ENCODE measurements at regions not wholly inside any gene's neighbourhood (a gene's known extent, or its start where the extent isn't known, plus 50 kb on each side); places are given as distances from the start of the nearest gene placed in this dataset.

DNA sequence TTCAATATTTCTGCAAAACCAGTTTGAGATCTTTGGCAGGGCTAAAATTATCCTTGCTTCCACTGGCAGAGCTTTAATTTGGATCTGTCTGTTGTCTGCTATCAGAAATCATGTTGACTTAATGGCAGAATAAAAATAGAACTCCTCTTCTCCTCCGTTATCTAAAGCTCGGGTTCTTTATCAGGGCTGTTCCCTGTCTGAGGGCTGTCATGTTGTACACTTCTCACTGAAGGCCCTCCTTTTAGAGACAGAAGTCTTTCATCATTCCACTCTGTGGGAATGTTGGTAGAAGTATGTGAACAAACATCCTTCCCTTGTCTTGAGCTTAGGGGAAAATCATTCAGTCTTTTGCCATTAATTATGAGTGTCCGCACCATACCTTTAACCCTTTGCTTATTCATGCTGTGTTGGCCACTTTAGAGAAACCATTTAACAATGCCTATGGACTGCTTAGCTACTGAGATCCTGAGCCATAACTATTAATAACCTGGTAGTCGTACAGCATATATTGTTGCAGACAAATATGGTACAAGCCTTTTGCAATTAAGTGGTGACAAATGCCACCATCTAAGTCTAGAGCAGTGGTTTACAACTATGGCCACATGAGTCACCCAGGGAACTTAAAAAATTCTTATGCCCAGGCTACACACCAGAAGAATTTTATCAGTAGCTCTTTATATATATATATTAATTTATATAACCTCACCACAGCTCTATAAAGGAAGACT, 226.0 kb upstream of the TPM1 start:
- Histone ChIP-seq H3K9me3 (ENCODE audit: insufficient read depth, low read length) (no peaks in the 10 kb centered on the region), H3K4me2 (ENCODE audit: low read length) (no peak overlapping the region), H3K4me1 (ENCODE audit: low read length) (no peaks in the 10 kb centered on the region), H3K9ac (ENCODE audit: low read length) (no peak overlapping the region), H3K36me3 (replicated peaks; ENCODE audit: low read depth, low read length) (no peaks in the 10 kb centered on the region), H3K27me3 (ENCODE audit: low read depth, low read length) (no peaks in the 10 kb centered on the region), H4K20me1 (ENCODE audit: insufficient read depth, low read length) (no peaks in the 10 kb centered on the region), H2AFZ (ENCODE audit: low read depth, low read length) (no peak overlapping the region), H3K27ac (ENCODE audit: low read length) (no peak overlapping the region), H3K4me3 (ENCODE audit: low read length) (no peak overlapping the region), H3K79me2 (ENCODE audit: low read length) (no peaks in the 10 kb centered on the region)
- TF ChIP-seq, protein P1, sequence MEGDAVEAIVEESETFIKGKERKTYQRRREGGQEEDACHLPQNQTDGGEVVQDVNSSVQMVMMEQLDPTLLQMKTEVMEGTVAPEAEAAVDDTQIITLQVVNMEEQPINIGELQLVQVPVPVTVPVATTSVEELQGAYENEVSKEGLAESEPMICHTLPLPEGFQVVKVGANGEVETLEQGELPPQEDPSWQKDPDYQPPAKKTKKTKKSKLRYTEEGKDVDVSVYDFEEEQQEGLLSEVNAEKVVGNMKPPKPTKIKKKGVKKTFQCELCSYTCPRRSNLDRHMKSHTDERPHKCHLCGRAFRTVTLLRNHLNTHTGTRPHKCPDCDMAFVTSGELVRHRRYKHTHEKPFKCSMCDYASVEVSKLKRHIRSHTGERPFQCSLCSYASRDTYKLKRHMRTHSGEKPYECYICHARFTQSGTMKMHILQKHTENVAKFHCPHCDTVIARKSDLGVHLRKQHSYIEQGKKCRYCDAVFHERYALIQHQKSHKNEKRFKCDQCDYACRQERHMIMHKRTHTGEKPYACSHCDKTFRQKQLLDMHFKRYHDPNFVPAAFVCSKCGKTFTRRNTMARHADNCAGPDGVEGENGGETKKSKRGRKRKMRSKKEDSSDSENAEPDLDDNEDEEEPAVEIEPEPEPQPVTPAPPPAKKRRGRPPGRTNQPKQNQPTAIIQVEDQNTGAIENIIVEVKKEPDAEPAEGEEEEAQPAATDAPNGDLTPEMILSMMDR (IDR thresholded peaks at IDR 0.05; ENCODE audit: low read depth, low read length), result no peak
- TF ChIP-seq EZH2phosphoT487 (IDR thresholded peaks at IDR 0.05; ENCODE audit: low read depth), result no peak

DNA sequence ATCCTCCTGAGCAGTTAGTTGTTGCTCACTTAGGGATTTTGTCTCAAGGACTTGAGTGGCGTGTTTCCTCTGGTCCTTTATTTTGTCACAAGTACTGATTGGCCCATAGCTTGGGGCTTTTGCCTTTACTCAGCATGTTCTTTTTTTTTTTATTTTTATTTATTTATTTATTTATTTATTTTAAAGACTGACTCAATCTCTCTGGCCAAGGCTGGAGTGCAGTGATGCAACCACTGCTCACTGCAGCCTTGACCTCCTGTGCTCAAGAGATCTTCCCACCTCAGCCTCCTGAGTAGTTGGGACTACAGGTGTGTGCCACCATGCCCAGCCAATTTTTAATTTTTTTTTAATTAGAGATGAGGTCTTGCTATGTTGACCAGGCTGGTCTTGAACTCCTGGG, 223.9 kb upstream of the TPM1 start:
- H4K20me1 ChIP-seq (ENCODE audit: insufficient read depth, low read length), result no peaks in the 10 kb centered on the region
- no peak overlapping the region for H2AFZ ChIP-seq (ENCODE audit: low read depth, low read length)
- H3K27ac ChIP-seq (ENCODE audit: low read length), result no peak overlapping the region
- H3K36me3 ChIP-seq (replicated peaks; ENCODE audit: low read depth, low read length), result no peaks in the 10 kb centered on the region
- no peak overlapping the region for H3K4me2 ChIP-seq (ENCODE audit: low read length)
- no peaks in the 10 kb centered on the region for H3K9me3 ChIP-seq (ENCODE audit: insufficient read depth, low read length)
- H3K27me3 ChIP-seq (ENCODE audit: low read depth, low read length), result no peaks in the 10 kb centered on the region
- TF ChIP-seq, protein P1 (IDR thresholded peaks at IDR 0.05; ENCODE audit: low read depth, low read length), result no peak
- TF ChIP-seq EZH2phosphoT487 (IDR thresholded peaks at IDR 0.05; ENCODE audit: low read depth), result no peak
- H3K4me3 ChIP-seq (ENCODE audit: low read length), result no peak overlapping the region
- H3K79me2 ChIP-seq (ENCODE audit: low read length), result no peaks in the 10 kb centered on the region
- H3K4me1 ChIP-seq (ENCODE audit: low read length), result no peaks in the 10 kb centered on the region
- no peak overlapping the region for H3K9ac ChIP-seq (ENCODE audit: low read length)

DNA sequence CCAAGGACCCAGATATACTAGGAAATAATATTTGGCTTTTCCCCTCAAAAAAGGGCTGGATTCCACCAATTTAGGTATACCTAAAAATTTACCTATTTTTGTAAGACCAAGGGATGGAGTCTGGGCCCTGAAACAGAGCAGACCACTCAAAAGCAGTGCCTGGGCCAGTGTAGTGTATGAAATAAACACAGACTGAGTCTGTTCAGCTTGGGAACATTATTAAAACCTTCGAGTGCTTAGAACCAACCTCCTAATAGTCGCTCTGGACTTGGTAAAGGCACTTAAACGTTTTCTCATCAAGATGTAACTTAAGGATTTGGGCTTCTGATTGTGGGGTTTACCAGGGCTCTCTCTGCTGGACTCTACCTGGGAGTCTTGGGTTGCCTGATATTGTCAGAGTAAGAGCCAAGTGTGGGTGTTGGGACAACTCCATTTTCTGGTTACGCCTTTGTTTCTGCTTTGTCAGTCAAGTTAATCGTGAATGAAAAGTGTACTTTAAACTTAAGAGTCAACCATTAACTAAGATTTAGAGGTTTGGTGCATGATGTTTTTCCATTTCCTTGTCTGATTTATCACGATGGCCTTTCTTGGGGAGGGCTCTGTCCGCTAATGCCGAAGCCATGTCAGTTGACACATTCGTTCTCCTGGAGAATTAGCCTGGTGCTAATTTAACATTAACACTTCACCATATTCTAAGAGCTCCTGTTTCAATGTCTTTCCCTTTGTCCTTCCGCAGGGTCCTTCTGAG, 221.0 kb upstream of the TPM1 start:
- Histone ChIP-seq H3K27ac (ENCODE audit: low read length) (no peak overlapping the region), H3K79me2 (ENCODE audit: low read length) (no peaks in the 10 kb centered on the region), H3K4me1 (ENCODE audit: low read length) (no peaks in the 10 kb centered on the region), H2AFZ (ENCODE audit: low read depth, low read length) (no peak overlapping the region), H4K20me1 (ENCODE audit: insufficient read depth, low read length) (no peaks in the 10 kb centered on the region), H3K9me3 (ENCODE audit: insufficient read depth, low read length) (no peaks in the 10 kb centered on the region), H3K27me3 (ENCODE audit: low read depth, low read length) (no peaks in the 10 kb centered on the region), H3K4me3 (ENCODE audit: low read length) (no peak overlapping the region), H3K9ac (ENCODE audit: low read length) (no peak overlapping the region), H3K36me3 (replicated peaks; ENCODE audit: low read depth, low read length) (no peaks in the 10 kb centered on the region), H3K4me2 (ENCODE audit: low read length) (no peak overlapping the region)
- TF ChIP-seq, protein P1 (IDR thresholded peaks at IDR 0.05; ENCODE audit: low read depth, low read length), result no peak
- TF ChIP-seq EZH2phosphoT487 (IDR thresholded peaks at IDR 0.05; ENCODE audit: low read depth), result no peak

DNA sequence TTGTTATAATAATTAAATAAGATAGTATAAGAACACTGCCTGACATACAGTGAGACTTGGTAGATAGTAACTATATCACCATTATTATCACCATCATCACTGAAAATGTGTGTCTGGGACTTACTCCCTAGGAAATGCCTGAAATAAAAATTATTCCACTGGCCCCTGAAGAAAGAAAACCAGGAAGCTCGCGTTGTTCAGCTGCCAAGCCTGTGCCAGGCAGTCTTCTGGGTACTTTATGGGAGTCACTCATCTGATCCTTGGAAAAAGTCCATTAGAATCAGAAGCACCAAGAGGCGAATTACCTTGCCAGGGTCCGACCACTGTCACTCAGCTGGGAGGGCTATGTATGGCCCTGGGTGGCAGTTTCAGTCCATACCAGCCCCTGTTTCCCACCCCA, 220.3 kb upstream of the TPM1 start:
- H3K4me3 ChIP-seq (ENCODE audit: low read length), result no peak overlapping the region
- no peaks in the 10 kb centered on the region for H3K9me3 ChIP-seq (ENCODE audit: insufficient read depth, low read length)
- no peak overlapping the region for H3K27ac ChIP-seq (ENCODE audit: low read length)
- no peaks in the 10 kb centered on the region for H3K36me3 ChIP-seq (replicated peaks; ENCODE audit: low read depth, low read length)
- no peaks in the 10 kb centered on the region for H3K27me3 ChIP-seq (ENCODE audit: low read depth, low read length)
- H3K4me2 ChIP-seq (ENCODE audit: low read length), result no peak overlapping the region
- H4K20me1 ChIP-seq (ENCODE audit: insufficient read depth, low read length), result no peaks in the 10 kb centered on the region
- no peaks in the 10 kb centered on the region for H3K79me2 ChIP-seq (ENCODE audit: low read length)
- no peaks in the 10 kb centered on the region for H3K4me1 ChIP-seq (ENCODE audit: low read length)
- H2AFZ ChIP-seq (ENCODE audit: low read depth, low read length), result no peak overlapping the region
- TF ChIP-seq, protein P1 (IDR thresholded peaks at IDR 0.05; ENCODE audit: low read depth, low read length), result no peak
- no peak for TF ChIP-seq EZH2phosphoT487 (IDR thresholded peaks at IDR 0.05; ENCODE audit: low read depth)
- H3K9ac ChIP-seq (ENCODE audit: low read length), result no peak overlapping the region

All from OCI-LY3 (cell line).